Keratinocyte (primary cell): ENCODE measurements at regions not wholly inside any gene's neighbourhood (a gene's known extent, or its start where the extent isn't known, plus 50 kb on each side); places are given as distances from the start of the nearest gene placed in this dataset.

Experiments used
- DNase-seq: peaks from one replicate; pipeline ENCODE4 v3.0.0-alpha.2; 2011; ENCODE audit warnings: low read depth, missing footprints, low spot score
- FAIRE-seq: peaks from 2 replicates; lab custom pipeline; 2011; peaks lifted over from hg19 to GRCh38; lab: Jason Lieb, UNC
- H2AFZ ChIP-seq: 2 replicates; pipeline ENCODE4 v1.6.0; 2012; ENCODE audit warnings: low read length, control low read depth, inconsistent platforms; ENCODE audit not compliant: control insufficient read depth
- H3K27ac ChIP-seq: 2 replicates; pipeline ENCODE4 v1.5.1; 2011; ENCODE audit warnings: low read length; ENCODE audit not compliant: control insufficient read depth, insufficient read depth
- H3K27me3 ChIP-seq: 3 replicates; pipeline ENCODE4 v1.6.0; 2011; ENCODE audit warnings: low read length; ENCODE audit not compliant: control insufficient read depth, insufficient read depth; ENCODE audit errors: extremely low read depth
- H3K36me3 ChIP-seq, 2 experiments: 2 replicates in 1 of 2; 3 replicates in 1 of 2; pipeline ENCODE4 v1.5.1; 2011; ENCODE audit warnings: low read length in 2 of 2, mild to moderate bottlenecking in 1 of 2; ENCODE audit not compliant: control insufficient read depth in 2 of 2, insufficient read depth in 2 of 2; ENCODE audit errors: extremely low read depth in 1 of 2
- H3K4me1 ChIP-seq: 3 replicates; pipeline ENCODE4 v1.5.1; 2011; ENCODE audit warnings: low read length; ENCODE audit not compliant: control insufficient read depth, insufficient read depth; ENCODE audit errors: extremely low read depth
- H3K4me2 ChIP-seq: 3 replicates; pipeline ENCODE4 v1.6.0; 2011; ENCODE audit warnings: low read depth, low read length; ENCODE audit not compliant: control insufficient read depth, insufficient read depth; ENCODE audit errors: extremely low read depth
- H3K4me3 ChIP-seq, 3 experiments: fragments of 200-600 bp in 1 of 3; sonication (generic) in 1 of 3; 2 replicates in 2 of 3; 3 replicates in 1 of 3; pipeline ENCODE4 v1.5.1; 2011 to 2016; ENCODE audit warnings: low read length in 3 of 3, mild to moderate bottlenecking in 3 of 3, control low read depth in 2 of 3, inconsistent platforms in 1 of 3, low read depth in 1 of 3, mixed read lengths in 1 of 3, mixed run types in 1 of 3, moderate library complexity in 1 of 3; ENCODE audit not compliant: control insufficient read depth in 2 of 3, insufficient read depth in 2 of 3; ENCODE audit errors: extremely low read depth in 1 of 3
- H3K79me2 ChIP-seq: 2 replicates; pipeline ENCODE4 v1.6.0; 2012; ENCODE audit warnings: low read length; ENCODE audit not compliant: control insufficient read depth, insufficient read depth
- H3K9ac ChIP-seq: 3 replicates; pipeline ENCODE4 v1.6.0; 2011; ENCODE audit warnings: low read length; ENCODE audit not compliant: control insufficient read depth, insufficient read depth; ENCODE audit errors: extremely low read depth
- H3K9me1 ChIP-seq: 3 replicates; pipeline ENCODE4 v1.6.0; 2011; ENCODE audit warnings: low read length; ENCODE audit not compliant: control insufficient read depth, insufficient read depth; ENCODE audit errors: extremely low read depth
- H3K9me3 ChIP-seq: 2 replicates; pipeline ENCODE4 v1.5.1; 2012; ENCODE audit warnings: low read depth, low read length; ENCODE audit not compliant: control insufficient read depth
- H4K20me1 ChIP-seq: 3 replicates; pipeline ENCODE4 v1.6.0; 2011; ENCODE audit warnings: low read length; ENCODE audit not compliant: control insufficient read depth, insufficient read depth; ENCODE audit errors: extremely low read depth
- EZH2 ChIP-seq: IDR thresholded peaks from one replicate; pipeline ENCODE4 v1.6.1; 2012; ENCODE audit warnings: inconsistent platforms, mild to moderate bottlenecking, low read length, moderate library complexity
- dilution Hi-C: fragments of 300-500 bp; cut with MboI; formaldehyde crosslinking; loops from one replicate; pipeline ENCODE4 v1.7.0; 2020; ENCODE audit warnings: low sequenced_read_pairs; ENCODE audit not compliant: extremely low pct_ligation_motif_present
- TF ChIP-seq, protein P1 (sequence below), 3 experiments: IDR thresholded peaks in 1 of 3; conservative IDR thresholded peaks in 1 of 3; optimal IDR thresholded peaks in 1 of 3; 2 replicates in 2 of 3; 3 replicates in 1 of 3; pipeline versions ENCODE3 to v1.5.1; 2011; ENCODE audit warnings: low read length in 3 of 3, mild to moderate bottlenecking in 3 of 3, moderate library complexity in 2 of 3, control low read depth in 1 of 3, inconsistent platforms in 1 of 3; ENCODE audit not compliant: insufficient read depth in 2 of 3; ENCODE audit errors: extremely low read depth in 1 of 3

DNA sequence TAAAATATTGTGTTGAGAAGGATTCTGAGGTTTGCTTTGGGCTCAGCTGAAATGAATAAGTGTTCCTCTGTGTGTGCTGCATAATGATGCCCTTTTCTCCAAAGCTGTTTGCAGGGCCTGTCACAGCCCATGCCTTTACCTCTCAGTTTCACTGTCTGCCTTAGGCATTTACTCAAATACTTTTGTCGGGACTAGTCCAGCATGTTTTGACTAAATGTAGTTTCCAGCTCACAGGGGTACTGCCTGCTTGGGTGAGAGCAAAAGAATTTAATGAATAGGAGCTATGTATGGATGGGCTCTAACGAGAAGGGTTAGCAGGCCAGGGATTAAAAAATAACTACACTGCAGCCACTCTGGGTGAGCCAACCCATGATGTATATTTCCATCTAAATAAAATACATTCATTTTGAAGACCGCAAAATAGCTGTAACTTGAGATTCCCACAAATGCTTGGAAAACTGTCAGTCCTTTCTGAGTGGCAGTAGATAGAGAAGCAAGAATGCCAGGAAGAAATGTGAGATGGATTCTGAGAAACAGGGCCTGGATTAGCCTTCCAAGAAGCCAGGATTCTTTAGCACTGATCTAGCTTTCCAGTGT, 549.2 kb upstream of the TBL1XR1 start:
- H2AFZ ChIP-seq: peak overlapping the region; percentile 54
- H3K27ac ChIP-seq: peak overlapping the region; percentile 19
- peak overlapping the region; percentile 44 for H3K4me2 ChIP-seq
- H3K9me3 ChIP-seq: no peaks in the 10 kb centered on the region
- FAIRE-seq (peak; percentile 92), DNase-seq (no peak)
- no peaks in the 10 kb centered on the region for H3K9me1 ChIP-seq
- no peaks in the 10 kb centered on the region for H3K79me2 ChIP-seq
- no peaks in the 10 kb centered on the region for H4K20me1 ChIP-seq
- dilution Hi-C loops: no loop called here
- no peak overlapping the region for H3K9ac ChIP-seq
- no peak overlapping the region for H3K4me3 ChIP-seq
- peaks cover 32% of the 10 kb centered on the region for H3K4me1 ChIP-seq
- no peaks in the 10 kb centered on the region for H3K36me3 ChIP-seq
- no peaks in the 10 kb centered on the region for H3K27me3 ChIP-seq
- TF ChIP-seq, protein P1, sequence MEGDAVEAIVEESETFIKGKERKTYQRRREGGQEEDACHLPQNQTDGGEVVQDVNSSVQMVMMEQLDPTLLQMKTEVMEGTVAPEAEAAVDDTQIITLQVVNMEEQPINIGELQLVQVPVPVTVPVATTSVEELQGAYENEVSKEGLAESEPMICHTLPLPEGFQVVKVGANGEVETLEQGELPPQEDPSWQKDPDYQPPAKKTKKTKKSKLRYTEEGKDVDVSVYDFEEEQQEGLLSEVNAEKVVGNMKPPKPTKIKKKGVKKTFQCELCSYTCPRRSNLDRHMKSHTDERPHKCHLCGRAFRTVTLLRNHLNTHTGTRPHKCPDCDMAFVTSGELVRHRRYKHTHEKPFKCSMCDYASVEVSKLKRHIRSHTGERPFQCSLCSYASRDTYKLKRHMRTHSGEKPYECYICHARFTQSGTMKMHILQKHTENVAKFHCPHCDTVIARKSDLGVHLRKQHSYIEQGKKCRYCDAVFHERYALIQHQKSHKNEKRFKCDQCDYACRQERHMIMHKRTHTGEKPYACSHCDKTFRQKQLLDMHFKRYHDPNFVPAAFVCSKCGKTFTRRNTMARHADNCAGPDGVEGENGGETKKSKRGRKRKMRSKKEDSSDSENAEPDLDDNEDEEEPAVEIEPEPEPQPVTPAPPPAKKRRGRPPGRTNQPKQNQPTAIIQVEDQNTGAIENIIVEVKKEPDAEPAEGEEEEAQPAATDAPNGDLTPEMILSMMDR (optimal IDR thresholded peaks at IDR 0.05 in 1 of 3, IDR thresholded peaks at IDR 0.05 in 1 of 3, conservative IDR thresholded peaks at IDR 0.05 in 1 of 3; ENCODE audit: extremely low read depth in 1 of 3, insufficient read depth in 2 of 3, low read length in 3 of 3): no peak
- no peak for TF ChIP-seq EZH2

DNA sequence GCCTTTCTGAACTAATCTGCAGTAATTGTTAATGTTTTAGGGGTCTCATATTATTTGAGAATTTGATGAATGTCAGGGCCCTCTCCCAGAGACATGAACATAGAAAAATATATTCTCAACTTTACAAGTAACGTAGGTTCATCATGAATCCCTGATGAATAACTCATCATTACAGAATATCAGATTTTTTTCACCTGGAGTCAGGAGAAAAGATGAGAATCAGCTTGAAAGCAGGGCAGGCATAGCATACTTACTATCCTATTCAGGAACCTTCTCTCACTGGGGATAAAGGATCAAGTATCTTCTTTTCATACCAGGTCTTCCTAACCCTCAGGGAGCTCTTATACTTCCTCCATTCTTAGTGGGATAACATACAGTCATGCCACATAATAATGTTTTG, 552.6 kb upstream of the TBL1XR1 start:
- Histone ChIP-seq H3K9me3 (no peaks in the 10 kb centered on the region), H2AFZ (no peak overlapping the region), H3K27me3 (no peaks in the 10 kb centered on the region), H3K4me3 (no peak overlapping the region), H3K27ac (no peak overlapping the region), H3K79me2 (no peaks in the 10 kb centered on the region), H4K20me1 (no peaks in the 10 kb centered on the region), H3K36me3 (no peaks in the 10 kb centered on the region), H3K9me1 (no peaks in the 10 kb centered on the region), H3K9ac (no peak overlapping the region), H3K4me1 (peaks cover 29% of the 10 kb centered on the region), H3K4me2 (no peak overlapping the region)
- DNase-seq (no peak), FAIRE-seq (no peak)
- no peak for TF ChIP-seq EZH2
- TF ChIP-seq, protein P1 (optimal IDR thresholded peaks at IDR 0.05 in 1 of 3, IDR thresholded peaks at IDR 0.05 in 1 of 3, conservative IDR thresholded peaks at IDR 0.05 in 1 of 3; ENCODE audit: extremely low read depth in 1 of 3, insufficient read depth in 2 of 3, low read length in 3 of 3): no peak
- dilution Hi-C loops: no loop called here
